ENCODE measurements at regions not wholly inside any gene's neighbourhood (a gene's known extent, or its start where the extent isn't known, plus 50 kb on each side); places are given as distances from the start of the nearest gene placed in this dataset.
"Not testable (repeated sequence)": the region's sequence is repeated elsewhere in the genome, so short reads cannot be mapped to it uniquely, and the experiment has no call there.

DNA sequence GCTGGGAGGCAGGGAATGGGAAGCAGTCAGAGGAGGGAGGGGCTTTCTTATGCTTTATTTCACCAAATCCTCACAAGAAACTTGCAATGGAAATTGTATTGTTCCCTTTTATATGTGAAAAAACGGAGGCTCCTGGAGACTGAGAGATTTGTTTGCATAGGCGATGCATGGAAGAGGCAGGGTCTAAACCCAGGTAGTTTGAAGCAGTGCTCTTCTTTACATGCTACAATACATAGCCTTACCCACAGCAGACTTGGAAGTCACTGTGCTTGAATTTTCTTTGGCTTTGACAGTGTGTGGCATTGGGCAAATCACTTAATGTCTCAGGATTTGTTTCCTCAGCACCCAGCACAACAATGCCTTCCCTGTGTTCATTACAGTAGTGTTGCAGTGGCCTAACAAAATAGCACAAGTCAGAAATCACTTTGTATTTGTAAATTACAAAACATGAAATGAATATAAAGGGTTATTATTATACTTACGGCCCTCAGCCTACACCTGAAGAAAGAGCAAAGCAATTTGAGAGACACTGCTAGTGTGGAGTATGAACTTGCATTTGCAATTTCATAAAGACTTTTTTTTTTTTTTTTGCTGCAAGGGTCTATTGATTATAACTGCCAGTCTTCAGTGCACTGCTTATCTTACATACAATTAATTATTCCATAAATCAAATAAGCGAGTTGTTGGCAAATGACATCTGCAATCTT lies 646.4 kb upstream of the KCNMB2 start:
- no peak for DNase-seq

DNA sequence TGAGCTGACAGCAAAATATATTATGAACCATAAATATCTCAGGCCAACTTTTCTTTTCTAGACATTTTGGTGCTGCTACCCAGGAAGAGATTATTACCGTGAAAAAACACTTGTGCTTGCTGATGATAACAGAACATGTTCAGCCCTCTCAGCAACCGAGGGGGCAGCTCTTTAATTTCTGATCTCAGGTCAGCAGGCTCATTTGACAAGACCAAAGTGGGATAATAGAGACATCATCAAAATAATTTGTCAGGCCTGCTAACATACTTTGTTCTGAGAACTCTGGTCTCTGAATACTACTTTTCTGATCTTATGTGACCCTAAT lies 645.9 kb upstream of the KCNMB2 start:
- no peak for DNase-seq

DNA sequence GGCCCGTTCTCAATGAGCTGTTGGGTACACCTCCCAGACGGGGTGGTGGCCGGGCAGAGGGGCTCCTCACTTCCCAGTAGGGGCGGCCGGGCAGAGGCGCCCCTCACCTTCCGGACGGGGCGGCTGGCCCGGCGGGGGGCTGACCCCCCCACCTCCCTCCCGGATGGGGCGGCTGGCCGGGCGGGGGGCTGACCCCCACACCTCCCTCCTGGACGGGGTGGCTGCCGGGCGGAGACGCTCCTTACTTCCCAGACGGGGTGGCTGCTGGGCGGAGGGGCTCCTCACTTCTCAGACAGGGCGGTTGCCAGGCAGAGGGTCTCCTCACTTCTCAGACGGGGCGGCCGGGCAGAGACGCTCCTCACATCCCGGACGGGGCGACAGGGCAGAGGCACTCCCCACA lies 644.7 kb upstream of the KCNMB2 start:
- not testable (repeated sequence) for DNase-seq

DNA sequence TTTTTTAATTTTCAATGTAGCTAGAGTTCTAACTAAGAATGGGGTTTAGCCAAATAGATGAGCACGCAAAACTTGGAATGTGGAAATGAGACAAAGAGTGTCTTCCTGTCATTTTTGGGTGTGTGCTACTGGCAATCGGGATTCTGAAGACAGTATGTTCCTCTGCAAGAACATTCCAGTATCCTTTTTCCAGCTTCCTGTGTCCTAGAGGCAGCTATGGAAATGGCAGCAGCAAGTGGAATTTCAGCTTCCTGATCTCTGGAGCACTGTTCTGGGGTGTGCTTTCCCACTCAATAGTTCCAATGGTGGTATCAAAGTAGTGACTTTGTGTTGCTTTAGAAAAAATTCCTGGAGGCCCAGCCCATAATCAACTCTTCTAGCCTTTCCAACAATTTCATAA lies 642.9 kb upstream of the KCNMB2 start:
- no peak for DNase-seq

DNA sequence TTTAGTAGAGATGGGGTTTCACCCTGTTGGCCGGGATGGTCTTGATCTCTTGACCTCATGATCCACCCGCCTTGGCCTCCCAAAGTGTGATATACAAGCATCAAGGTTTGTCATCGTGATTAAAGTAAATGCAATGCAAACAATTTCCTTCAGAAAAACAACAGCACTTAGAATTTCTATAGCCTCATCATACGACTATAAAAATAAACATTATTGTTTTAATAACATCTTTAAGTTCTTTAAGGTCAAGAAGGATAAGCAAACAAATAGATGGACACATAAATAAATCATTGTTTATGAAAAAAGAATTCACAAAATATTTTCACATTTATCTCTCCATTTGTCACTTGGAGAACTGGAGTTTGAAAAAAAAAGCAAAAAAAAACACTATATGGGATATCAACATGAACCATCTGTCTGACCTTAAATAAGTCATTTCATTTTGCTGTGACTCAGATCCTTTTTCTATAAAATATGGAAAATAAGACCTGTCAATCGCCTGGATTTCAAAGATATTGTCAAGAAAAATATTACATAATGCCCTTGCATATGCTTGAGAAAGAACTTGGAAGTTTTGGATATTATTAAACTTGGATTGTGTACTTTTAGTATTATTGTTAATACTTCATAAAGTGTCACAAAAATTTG lies 642.0 kb upstream of the KCNMB2 start:
- DNase-seq = no peak

DNA sequence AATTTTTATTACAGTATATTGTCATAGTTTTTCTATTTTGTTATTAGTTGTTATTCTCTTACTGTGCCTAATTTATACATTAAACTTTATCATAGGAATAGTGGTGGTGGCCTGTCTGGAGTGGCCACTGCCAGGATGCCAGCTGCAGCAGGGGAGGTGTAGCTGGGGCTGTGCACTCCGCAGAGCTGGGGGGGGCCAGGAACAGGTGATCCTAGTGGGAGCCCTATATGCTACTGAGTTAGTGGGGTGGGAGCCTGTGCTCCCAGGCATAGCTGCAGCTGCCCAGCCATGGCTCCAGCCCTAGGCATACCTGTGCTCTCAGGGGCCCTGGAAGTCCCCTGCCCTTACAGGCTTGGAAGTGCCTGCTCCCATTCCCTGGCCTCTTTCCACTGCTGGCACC lies 638.1 kb upstream of the KCNMB2 start:
- DNase-seq = no peak

DNA sequence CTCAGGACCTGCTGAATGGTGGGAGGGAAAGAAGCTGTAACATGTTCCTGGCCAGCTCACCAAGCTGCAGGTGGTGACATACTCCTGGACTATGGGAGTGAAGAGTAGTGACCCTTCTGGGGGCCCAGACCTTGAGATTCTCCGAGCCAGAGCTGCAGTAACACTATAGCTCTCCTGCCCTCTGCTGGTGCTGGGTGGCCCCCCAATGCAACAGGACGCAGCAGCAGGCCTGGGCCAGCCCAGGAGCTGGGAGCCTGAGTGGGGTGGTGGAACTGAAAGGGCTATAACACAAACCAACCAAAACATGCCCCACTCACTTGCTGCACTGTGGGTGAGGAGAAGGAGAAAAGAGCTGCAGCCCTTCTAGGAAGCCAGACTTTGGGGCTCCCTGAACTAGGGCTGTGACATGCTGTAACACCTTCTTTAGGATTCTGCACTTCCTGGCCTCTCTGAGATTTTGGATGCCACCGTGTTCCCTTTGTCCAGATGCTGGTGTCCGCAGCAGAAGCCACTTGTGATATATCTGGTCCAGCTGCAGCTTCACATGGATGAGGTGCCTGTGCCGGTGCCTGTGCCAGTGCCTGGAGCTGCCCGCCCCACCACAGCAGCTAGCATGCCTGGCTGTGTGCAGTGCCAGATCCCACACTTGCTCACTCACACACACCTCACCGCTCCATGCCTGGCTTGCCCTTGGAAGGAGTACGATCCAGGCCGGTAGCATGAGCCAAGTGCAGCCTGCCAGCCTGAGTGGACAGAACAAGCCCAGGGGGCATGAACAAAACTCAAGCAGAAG lies 636.8 kb upstream of the KCNMB2 start:
- no peak for DNase-seq

DNA sequence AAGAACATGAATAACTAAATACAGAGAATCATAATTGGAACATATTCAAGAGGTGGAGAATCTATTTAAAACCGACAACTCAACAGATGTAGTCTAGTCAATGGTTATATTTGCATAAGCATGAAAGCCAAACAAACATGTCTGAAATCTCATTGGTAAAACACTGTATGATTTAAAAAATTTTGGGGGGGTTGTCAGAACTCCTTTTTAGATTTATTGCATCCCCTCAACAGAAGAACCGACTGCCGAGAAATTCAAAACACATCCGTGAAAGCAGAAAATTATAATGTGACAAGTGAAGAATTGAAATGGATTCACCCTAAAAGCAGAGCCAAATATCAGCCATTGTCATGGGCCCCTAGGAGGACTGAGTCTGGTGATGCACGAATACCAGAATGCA lies 633.4 kb upstream of the KCNMB2 start:
- DNase-seq = no peak

DNA sequence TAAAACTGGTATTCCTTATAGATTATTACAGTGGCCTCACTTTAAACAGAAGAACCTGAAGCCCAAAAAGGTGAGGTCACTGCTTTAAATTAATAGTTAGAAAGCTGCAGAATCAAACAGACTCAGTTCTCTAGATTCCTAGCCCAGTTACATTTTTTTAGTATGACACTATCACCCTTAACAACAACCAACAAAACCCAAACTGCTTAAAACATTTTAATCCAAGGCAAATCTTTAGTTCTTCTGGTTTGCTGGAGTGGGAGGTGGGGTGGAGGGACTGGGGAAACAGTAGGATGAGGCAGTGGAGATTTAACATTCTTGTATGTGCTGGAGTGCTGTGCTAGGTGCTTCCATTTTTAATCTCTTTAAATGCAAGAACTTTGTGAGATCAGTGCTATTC lies 631.6 kb upstream of the KCNMB2 start:
- DNase-seq = no peak

DNA sequence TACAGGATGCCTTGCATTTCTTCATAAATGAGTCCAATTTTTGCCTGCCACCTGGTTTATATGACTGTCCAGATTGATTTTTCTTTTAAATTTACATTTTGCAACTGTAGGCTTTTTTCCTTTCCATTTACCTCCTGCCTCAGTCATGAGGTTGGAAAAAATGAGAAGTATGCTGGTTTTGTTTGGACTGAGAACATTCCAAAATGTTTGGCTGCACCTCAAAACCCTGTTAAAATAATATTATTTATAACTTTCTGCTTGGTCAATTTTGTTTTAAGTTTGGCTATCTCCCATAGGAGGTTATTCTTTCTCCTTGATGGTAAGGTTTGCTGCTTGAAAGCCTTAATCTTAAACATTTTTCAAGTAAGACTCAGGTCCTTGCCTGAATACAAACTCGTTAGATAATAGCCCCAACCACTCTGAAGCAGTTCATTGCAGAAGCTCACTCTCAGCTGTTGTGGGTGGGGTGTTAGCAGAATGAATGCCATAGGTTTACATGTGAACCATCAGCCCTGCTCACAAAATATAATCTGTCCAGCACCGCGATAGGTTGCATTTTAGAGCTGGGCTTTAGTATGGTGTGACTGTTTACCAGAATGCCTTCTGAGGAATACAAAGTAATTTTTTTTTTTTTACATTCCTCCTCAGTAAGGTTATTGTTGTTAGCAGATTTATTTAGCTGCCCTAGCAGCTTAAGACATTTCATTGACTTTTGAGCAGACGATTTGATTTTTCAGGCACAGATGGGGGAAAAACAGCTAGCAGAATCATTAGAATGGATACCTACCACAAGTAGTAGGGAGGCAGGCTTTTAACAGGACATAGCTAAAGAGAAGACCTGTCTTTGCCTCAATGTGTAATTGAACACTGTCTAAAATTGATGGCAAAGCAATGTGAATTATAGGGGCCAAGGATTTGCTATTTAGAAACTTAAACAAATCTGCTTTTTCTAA lies 630.8 kb upstream of the KCNMB2 start:
- no peak for DNase-seq

DNA sequence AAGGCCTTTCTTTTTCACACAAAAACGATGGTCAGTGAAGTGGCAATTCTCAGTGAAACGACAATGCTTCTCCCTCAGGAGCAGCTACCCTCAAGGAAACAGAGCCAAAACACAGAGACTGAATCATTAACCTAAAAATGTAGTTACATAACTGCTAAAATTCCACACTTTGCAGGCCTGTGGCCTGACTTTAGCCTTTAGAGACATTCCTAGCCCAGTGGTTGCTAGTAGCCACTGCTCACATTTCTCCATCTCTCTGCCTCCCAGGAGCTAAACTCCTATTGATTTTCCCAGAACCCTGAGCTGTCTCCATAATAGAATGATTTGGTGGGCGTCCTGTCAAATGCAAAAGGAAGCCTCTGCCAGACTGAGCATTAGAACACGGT lies 630.1 kb upstream of the KCNMB2 start:
- no peak for DNase-seq

DNA sequence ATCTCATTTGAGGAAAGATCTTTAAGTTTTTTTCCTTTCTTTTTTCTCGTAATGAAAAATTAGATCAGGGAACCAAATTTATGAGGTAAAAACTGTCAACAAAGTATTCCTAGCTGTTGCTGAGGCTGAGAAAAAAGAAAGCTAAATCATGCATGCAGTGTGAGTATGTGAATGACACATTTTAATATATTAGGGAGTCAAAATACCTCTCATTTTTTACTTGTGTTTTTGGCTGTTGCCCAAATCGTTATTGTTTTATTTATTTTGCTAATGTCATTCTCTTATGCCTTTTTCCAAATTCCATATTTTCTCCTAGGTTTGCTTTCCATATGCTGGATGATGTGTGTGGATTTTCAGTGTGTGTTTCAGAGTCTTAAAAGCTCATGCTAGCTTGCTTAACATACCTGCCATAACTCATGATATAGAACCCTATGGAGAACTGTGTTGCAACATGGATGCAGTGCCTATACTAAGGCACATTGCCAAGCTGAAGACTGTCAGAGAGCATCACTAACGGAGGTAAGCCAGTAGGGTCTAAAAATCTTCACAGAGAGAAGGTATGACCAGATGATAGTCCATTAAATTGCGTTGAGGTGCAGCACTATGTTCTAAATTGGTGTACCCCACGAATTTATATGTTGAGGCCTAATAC lies 629.5 kb upstream of the KCNMB2 start:
- no peak for DNase-seq

DNA sequence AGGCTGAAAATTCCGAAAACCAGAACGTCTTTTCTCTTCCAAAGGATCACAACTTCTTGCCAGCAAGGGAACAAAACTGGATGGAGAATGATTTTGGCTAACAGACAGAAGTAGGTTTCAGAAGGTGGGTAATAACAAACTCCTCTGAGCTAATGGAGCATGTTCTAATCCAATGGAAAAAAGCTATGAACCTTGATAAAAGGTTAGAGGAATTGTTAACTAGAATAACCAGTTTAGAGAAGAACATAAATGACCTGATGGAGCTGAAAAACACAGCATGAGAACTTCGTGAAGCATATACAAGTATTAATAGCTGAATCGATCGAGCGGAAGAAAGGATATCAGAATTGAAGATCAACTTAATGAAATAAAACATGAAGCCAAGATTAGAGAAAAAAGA lies 626.7 kb upstream of the KCNMB2 start:
- not testable (repeated sequence) for DNase-seq

DNA sequence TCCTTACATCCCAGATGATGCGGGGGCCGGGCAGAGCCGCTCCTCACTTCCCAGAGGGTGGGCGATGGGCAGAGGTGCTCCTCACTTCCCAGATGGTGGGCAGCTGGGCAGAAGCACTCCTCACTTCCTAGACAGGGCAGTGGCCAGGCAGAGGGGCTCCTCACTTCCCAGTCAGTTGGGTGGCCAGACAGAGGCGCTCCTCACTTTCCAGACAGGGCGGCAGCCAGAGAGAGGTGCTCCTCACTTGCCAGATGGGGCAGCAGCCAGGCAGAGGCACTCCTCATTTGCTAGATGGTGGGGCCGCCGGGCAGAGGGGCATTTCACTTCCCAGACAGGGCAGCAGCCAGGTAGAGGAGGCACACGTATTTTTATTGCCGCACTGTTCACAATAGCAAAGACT lies 622.0 kb upstream of the KCNMB2 start:
- no peak for DNase-seq

DNA sequence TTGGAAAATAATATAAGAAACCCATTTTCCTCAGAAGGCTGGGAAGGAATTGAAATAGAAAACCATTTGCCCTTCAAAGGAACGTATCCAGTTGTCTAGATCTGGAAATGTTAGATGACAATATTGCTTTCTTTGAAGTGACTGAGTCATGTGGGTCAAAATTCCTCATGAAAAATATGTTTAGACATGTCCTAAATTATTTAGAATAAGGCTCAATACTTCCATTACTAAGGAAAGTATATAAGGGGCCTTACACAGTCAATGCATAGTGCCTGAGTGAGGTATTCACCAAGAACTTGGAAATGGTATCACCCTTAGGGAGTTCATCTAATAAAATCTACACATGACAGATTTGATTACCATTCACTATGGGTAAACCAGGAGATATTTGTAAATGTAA lies 619.8 kb upstream of the KCNMB2 start:
- DNase-seq = no peak

DNA sequence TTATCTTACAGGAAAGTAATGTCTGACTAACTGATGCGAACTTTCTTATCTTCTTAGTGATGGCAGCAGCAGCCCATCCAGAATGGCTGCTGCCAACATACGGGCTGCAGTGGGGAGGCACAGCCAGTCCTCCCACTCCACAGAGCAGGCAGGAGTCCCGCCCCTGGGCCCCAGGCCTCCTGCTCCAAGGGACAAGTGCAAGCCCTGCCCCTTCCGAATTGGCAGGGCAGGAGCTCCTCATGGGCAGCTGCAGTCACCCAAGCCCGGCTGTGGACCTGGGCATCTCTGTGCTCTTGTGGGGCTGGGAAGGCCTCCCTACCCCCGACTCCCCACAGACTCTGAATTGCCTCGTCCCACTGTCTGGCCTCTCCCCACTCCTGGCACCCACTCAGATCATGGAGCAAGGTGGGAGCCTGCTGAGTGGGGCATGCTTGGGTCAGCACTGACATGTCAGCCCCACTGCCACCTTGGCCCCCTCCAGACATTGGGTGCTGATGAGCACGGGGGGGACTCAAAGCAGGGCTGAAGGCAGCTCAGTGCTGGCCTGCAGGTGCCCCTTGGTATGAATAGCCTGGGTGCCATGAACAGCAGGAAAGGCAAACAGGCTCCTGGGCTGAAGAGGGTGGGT lies 618.9 kb upstream of the KCNMB2 start:
- DNase-seq = no peak

DNA sequence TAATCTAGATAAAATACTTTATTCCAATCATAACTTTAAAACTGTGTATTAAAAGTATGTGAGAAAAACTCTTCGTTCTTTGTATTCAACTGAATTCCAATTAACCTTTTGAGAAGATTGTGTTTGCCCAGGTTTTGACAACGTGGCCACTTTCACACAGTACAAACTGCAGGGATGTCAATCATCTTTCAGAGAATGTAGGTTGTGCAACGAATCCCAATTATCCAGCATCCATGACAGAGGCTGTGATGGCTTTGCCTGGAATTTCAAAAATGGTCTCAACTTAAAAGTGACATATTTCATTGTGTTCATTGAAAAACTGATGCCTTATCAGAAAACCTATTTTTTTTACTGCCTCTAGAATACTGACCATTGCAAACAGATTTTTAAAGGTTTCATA lies 615.1 kb upstream of the KCNMB2 start:
- DNase-seq = no peak

DNA sequence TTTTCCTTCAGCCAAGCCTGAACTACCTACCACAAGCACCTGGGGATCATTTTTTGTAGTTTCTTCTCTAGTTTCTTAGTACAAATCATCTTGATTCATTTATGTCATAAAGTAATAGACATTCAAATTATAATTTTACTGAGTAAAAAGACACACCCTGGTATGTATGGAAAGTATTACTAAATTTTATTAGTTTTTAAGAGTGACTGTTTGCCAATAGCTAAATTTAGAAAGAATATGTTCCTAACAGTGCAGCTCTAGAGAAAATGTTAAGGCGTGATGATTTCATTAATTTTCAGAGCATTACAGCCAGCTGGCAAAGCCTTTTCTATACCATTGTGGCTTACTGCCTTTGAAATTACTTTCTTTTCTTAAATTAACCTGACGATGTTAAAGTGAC lies 612.0 kb upstream of the KCNMB2 start:
- DNase-seq = no peak

DNA sequence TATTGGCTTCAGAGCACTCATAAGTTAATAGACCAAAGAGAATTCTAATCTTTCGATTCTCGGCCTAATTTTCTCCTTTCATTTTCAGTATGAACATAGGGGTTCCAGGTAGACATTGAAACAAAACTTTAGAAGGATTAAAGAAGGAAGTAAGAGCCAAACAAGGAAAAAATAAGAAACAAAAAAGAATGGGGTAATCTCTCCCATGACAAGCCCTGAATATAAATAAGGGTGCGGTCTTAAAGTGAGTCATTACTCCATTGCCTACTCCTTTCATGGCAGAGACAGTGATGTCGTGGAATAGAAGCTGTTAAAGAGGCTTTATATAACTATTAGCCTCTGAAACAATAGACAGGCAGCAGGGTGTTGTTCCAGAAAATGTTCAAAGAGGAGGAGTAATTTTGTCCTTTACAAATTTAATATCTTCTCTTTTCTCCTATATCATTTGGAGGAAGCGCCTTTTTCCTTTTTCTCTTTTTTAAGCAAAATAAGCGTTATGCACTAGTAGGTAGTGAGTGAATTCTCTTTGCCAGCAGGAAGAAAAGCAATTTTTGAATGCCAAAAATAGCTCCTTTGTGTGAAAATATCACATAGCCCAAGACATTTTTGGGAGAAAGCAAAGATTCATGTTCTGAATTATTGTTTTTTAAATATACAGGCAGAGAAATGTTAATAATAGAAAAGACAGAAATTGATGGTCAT lies 607.9 kb upstream of the KCNMB2 start:
- no peak for DNase-seq

DNA sequence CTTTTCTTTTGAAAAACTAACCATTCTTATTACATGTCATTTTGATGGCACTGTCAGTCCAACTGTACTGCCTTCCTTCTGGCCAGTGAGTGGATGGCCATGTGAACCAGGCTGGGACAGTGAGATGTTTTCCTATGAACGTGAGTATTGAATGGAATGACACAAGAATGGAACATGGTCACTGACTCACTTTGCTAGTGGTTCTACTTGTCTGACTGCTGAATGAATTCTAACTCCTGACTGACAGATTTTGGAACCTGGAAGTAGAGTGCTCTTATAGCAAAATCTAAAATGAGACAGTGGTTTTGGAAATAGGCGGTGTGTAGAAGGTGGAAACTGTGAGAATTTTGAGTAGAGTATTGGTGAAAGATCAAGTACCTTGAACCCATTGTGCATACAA lies 606.9 kb upstream of the KCNMB2 start:
- DNase-seq = no peak

DNA sequence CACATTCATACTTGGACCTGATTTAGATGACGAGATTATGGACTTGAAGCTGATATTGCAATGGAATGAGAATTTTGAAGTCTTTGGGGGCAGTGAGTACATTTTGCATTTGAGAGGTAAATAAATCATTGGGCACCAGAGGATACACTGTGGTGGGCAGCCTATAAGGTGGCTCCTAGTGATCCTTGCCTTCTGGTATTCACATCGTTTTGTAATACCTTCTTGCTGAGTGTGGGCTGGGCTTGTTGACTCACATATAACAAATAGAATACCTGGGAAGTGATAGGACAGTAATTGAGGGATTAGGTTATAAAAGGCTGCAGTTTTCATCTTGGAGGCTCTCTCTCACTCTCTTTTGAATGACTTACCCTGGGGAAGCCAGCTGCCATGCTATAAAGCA lies 605.5 kb upstream of the KCNMB2 start:
- no peak for DNase-seq

DNA sequence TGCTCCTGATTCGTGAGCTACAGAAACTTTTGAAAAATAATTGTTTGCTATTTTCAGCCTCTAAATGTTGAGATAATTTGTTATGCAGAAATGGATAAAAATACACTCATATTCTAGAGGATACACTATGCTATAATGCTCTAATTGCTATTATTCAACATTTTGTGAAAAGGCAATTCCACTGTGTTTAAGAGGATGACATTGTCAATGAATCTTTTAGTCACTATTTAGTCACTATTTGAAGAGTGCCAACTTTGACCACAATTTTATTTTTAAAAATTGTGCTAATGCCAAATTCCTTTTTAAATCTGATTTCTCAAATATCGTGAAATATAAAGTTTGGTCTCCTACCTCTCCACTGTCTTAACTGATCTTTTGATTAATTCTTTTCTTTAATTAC lies 604.9 kb upstream of the KCNMB2 start:
- no peak for DNase-seq
